ENCODE measurements at regions not wholly inside any gene's neighbourhood (a gene's known extent, or its start where the extent isn't known, plus 50 kb on each side); places are given as distances from the start of the nearest gene placed in this dataset.

DNA sequence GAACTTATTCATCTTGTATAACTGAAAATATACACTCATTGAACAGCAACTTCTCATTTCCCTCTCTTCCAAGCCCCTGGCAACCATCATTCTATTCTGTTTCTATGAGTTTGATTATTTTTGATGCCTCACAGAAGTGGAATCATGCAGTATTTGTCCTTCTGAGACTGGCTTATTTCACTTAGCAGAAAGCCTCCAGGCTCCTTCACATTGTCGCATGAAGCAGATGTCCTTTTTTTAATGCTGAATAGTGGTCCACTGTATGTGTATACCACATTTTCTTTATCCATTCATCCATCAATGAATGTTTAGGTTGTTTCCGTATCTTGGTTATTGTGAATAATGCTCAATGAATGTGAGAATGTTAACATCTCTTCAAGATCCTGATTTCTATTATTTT lies 238.2 kb upstream of the KLF14 start:
- TF ChIP-seq POLR2AphosphoS5 (IDR thresholded peaks at IDR 0.05): no peak
- no peaks in the 10 kb centered on the region for H3K9me3 ChIP-seq
- peaks cover 12 to 43% (median 21%) of the 10 kb centered on the region in 4 donors for H3K4me1 ChIP-seq
- WGBS, 2 donors: 94 to 97% methylated on average over 2 of the region's 2 CpGs
- no peaks in the 10 kb centered on the region for H3K27me3 ChIP-seq
- no peak for DNase-seq
- no peak overlapping the region for H3K27ac ChIP-seq
- no peak overlapping the region for H3K4me3 ChIP-seq
- H3K36me3 ChIP-seq: peaks cover 2 to 34% (median 6%) of the 10 kb centered on the region in 4 donors
- no peak for ATAC-seq (ENCODE audit: low FRiP score in 2 of 2)

DNA sequence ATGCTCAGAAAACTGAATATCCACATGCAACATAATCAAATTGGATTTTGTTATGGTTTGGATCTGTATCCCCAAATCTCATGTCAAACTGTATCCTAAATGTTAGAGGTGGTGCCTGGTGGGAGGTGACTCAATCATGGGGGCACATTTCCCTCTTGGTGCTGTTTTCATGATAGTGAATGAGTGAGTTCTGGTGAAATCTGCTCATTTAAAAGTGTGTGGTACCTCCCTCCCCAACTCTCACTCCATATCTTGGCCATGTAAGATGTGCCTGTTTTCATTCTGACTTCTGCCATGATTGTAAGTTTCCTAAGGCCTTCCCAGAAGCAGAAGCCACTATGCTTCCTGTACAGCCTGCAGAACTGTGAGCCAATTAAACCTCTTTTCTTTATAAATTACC lies 239.6 kb upstream of the KLF14 start:
- peaks cover 12 to 41% (median 18%) of the 10 kb centered on the region in 4 donors for H3K4me1 ChIP-seq
- H3K27me3 ChIP-seq: no peaks in the 10 kb centered on the region
- ATAC-seq (ENCODE audit: low FRiP score in 2 of 2): no peak
- H3K9me3 ChIP-seq: no peaks in the 10 kb centered on the region
- TF ChIP-seq EP300 (IDR thresholded peaks at IDR 0.05) (no peak), POLR2AphosphoS5 (IDR thresholded peaks at IDR 0.05) (no peak)
- TF ChIP-seq, protein P1, sequence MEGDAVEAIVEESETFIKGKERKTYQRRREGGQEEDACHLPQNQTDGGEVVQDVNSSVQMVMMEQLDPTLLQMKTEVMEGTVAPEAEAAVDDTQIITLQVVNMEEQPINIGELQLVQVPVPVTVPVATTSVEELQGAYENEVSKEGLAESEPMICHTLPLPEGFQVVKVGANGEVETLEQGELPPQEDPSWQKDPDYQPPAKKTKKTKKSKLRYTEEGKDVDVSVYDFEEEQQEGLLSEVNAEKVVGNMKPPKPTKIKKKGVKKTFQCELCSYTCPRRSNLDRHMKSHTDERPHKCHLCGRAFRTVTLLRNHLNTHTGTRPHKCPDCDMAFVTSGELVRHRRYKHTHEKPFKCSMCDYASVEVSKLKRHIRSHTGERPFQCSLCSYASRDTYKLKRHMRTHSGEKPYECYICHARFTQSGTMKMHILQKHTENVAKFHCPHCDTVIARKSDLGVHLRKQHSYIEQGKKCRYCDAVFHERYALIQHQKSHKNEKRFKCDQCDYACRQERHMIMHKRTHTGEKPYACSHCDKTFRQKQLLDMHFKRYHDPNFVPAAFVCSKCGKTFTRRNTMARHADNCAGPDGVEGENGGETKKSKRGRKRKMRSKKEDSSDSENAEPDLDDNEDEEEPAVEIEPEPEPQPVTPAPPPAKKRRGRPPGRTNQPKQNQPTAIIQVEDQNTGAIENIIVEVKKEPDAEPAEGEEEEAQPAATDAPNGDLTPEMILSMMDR (IDR thresholded peaks at IDR 0.05): no peak
- no peak for DNase-seq
- peaks cover 0 to 32% (median 6%) of the 10 kb centered on the region in 4 donors for H3K36me3 ChIP-seq
- H3K27ac ChIP-seq: no peak overlapping the region
- no peak overlapping the region for H3K4me3 ChIP-seq

- peaks cover 12 to 41% (median 14%) of the 10 kb centered on the region in 4 donors for H3K4me1 ChIP-seq
- no peaks in the 10 kb centered on the region for H3K27me3 ChIP-seq
- no peaks in the 10 kb centered on the region for H3K9me3 ChIP-seq
- H3K27ac ChIP-seq: peak overlapping the region in 1 of 4 donors; percentile 10
- TF ChIP-seq, protein P1 (IDR thresholded peaks at IDR 0.05): no peak
- TF ChIP-seq EP300 (IDR thresholded peaks at IDR 0.05) (no peak), POLR2A (IDR thresholded peaks at IDR 0.05) (no peak), POLR2AphosphoS5 (IDR thresholded peaks at IDR 0.05) (no peak)
- DNase-seq: no peak
- peaks cover 0 to 32% (median 6%) of the 10 kb centered on the region in 4 donors for H3K36me3 ChIP-seq
- no peak for ATAC-seq (ENCODE audit: low FRiP score in 2 of 2)
- H3K4me3 ChIP-seq: no peak overlapping the region
- 95 to 100% methylated on average over 2 of the region's 2 CpGs for WGBS, 2 donors
Measured at GRCh38 chr7:130974169-130974568, 240.2 kb upstream of the KLF14 start.

DNA sequence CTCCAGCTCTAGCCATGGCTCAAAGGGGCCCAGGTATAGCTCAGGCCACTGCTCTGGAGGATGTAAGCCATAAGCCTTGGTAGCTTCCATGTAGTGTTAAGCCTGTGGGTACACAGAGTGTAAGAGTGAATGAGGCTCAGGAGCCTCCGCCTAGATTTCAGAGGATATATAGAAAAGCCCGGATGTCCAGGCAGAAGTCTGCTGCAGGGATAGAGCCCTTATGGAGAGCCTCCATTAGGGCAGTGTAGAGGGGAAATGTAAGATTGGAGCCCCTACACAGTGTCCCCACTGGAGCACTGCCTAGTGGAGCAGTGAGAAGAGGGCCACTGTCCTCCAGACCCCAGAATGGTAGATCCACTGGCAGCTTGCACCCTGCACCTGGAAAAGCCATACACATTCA lies 240.8 kb upstream of the KLF14 start:
- H3K27me3 ChIP-seq: no peaks in the 10 kb centered on the region
- H3K27ac ChIP-seq: peak overlapping the region in 1 of 4 donors; percentile 10
- DNase-seq (no peak), ATAC-seq (ENCODE audit: low FRiP score in 2 of 2) (peak; percentile 15 to 34)
- no peak overlapping the region for H3K4me3 ChIP-seq
- H3K9me3 ChIP-seq: no peaks in the 10 kb centered on the region
- peaks cover 10 to 43% (median 12%) of the 10 kb centered on the region in 4 donors for H3K4me1 ChIP-seq
- TF ChIP-seq, protein P1 (IDR thresholded peaks at IDR 0.05): no peak
- TF ChIP-seq EP300 (IDR thresholded peaks at IDR 0.05) (no peak), POLR2AphosphoS5 (IDR thresholded peaks at IDR 0.05) (no peak), POLR2A (IDR thresholded peaks at IDR 0.05) (no peak)
- WGBS, 2 donors: 94 to 100% methylated on average over 2 of the region's 2 CpGs
- peaks cover 0 to 32% (median 6%) of the 10 kb centered on the region in 4 donors for H3K36me3 ChIP-seq

DNA sequence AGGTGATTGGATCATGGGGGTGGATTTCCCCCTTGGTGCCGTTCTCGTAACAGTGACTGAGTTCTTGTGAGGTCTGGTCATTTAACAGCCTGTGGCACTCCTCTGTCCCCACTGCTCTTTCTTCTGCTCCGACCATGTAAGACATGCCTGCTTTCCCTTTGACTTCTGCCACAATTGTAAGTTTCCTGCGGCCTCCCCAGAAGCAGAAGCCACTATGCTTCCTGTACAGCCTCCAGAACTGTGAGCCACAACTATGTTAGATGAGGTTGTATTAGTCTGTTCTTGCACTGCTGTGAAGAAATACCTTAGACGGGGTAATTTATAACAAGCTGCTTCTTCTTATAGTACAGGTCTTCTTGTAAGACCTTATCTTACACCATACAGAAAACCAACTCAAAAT lies 241.7 kb upstream of the KLF14 start:
- 86 to 90% methylated on average over 5 of the region's 5 CpGs for WGBS, 2 donors
- TF ChIP-seq, protein P1 (IDR thresholded peaks at IDR 0.05): no peak
- TF ChIP-seq POLR2AphosphoS5 (IDR thresholded peaks at IDR 0.05): no peak
- TF ChIP-seq POLR2A (IDR thresholded peaks at IDR 0.05): no peak
- TF ChIP-seq EP300 (IDR thresholded peaks at IDR 0.05): no peak
- H3K4me3 ChIP-seq: no peak overlapping the region
- no peak overlapping the region for H3K27ac ChIP-seq
- no peak for ATAC-seq (ENCODE audit: low FRiP score in 2 of 2)
- no peaks in the 10 kb centered on the region for H3K27me3 ChIP-seq
- no peaks in the 10 kb centered on the region for H3K9me3 ChIP-seq
- peaks cover 8 to 37% (median 12%) of the 10 kb centered on the region in 4 donors for H3K4me1 ChIP-seq
- DNase-seq: no peak
- peaks cover 0 to 38% (median 6%) of the 10 kb centered on the region in 4 donors for H3K36me3 ChIP-seq

All from upper lobe of left lung (tissue), 6 donors.